HS-5 (cell line): ENCODE measurements at regions not wholly inside any gene's neighbourhood (a gene's known extent, or its start where the extent isn't known, plus 50 kb on each side); places are given as distances from the start of the nearest gene placed in this dataset.

ENCODE experiments used
- DNase-seq: peaks from one replicate; pipeline ENCODE4 v3.0.0-alpha.2; 2012; ENCODE audit warnings: low read depth

- peak; percentile 45 for DNase-seq
These were observed 153.9 kb upstream of the MEF2C start for GRCh38 chr5:89036704-89037489.

- DNase-seq = no peak
These were observed 153.2 kb upstream of the MEF2C start for GRCh38 chr5:89036166-89036565.

- DNase-seq = no peak
These were observed 151.6 kb upstream of the MEF2C start for GRCh38 chr5:89034588-89034987.

GRCh38 chr5:89030798-89031197, 147.8 kb upstream of the MEF2C start:
- DNase-seq = no peak

- no peak for DNase-seq
These were observed 145.8 kb upstream of the MEF2C start for GRCh38 chr5:89028595-89029285.

GRCh38 chr5:89024045-89024444, 141.1 kb upstream of the MEF2C start:
- no peak for DNase-seq

- no peak for DNase-seq
These were observed 138.1 kb upstream of the MEF2C start for GRCh38 chr5:89020926-89021610.

- no peak for DNase-seq
These were observed 133.8 kb upstream of the MEF2C start for GRCh38 chr5:89016741-89017303.

GRCh38 chr5:89015409-89015808, 132.4 kb upstream of the MEF2C start:
- DNase-seq = no peak

- DNase-seq = no peak
These were observed 129.1 kb upstream of the MEF2C start for GRCh38 chr5:89011778-89012711.

- DNase-seq = no peak
These were observed 127.5 kb upstream of the MEF2C start for GRCh38 chr5:89010512-89010911.

GRCh38 chr5:89008291-89008690, 125.3 kb upstream of the MEF2C start:
- DNase-seq = no peak

GRCh38 chr5:89005990-89006389, 123.0 kb upstream of the MEF2C start:
- no peak for DNase-seq

- no peak for DNase-seq
These were observed 121.4 kb upstream of the MEF2C start for GRCh38 chr5:89004379-89004778.

GRCh38 chr5:89003563-89004036, 120.6 kb upstream of the MEF2C start:
- no peak for DNase-seq

GRCh38 chr5:88999853-89000252, 116.9 kb upstream of the MEF2C start:
- DNase-seq = no peak

- no peak for DNase-seq
These were observed 115.0 kb upstream of the MEF2C start for GRCh38 chr5:88997937-88998336.

- DNase-seq = no peak
These were observed 101.1 kb upstream of the MEF2C start for GRCh38 chr5:88984040-88984439.

- no peak for DNase-seq
These were observed 96.7 kb upstream of the MEF2C start for GRCh38 chr5:88979726-88980125.

GRCh38 chr5:88979244-88979643, 96.3 kb upstream of the MEF2C start:
- DNase-seq = peak; percentile 44

- DNase-seq = no peak
These were observed 93.9 kb upstream of the MEF2C start for GRCh38 chr5:88976914-88977313.
